ENCODE measurements at regions not wholly inside any gene's neighbourhood (a gene's known extent, or its start where the extent isn't known, plus 50 kb on each side); places are given as distances from the start of the nearest gene placed in this dataset.

GRCh38 chr5:143757116-143757515 is 54.8 kb upstream of the HMHB1 start:
- DNase-seq (ENCODE audit: low read depth in 1 of 2, low spot score in 1 of 2): no peak
- no peak for TF ChIP-seq GABPA (IDR thresholded peaks at IDR 0.05; ENCODE audit: low read depth)
- no peak for TF ChIP-seq SPI1 (IDR thresholded peaks at IDR 0.05; ENCODE audit: borderline replicate concordance, low read depth)
- TF ChIP-seq CTCF (IDR thresholded peaks at IDR 0.05; ENCODE audit: insufficient read depth, low read length): no peak
- TF ChIP-seq POLR2AphosphoS5 (IDR thresholded peaks at IDR 0.05; ENCODE audit: low read depth): no peak
- no peak for TF ChIP-seq REST (IDR thresholded peaks at IDR 0.05; ENCODE audit: insufficient replicate concordance, low read depth)
- Histone ChIP-seq H3K27ac (replicated peaks) (no peak overlapping the region), H3K27me3 (ENCODE audit: insufficient read depth, poor library complexity, severe bottlenecking) (no peaks in the 10 kb centered on the region), H3K4me3 (replicated peaks; ENCODE audit: insufficient read depth, low read length) (no peak overlapping the region)

GRCh38 chr5:143755966-143756365 is 56.0 kb upstream of the HMHB1 start:
- H3K27me3 ChIP-seq (ENCODE audit: insufficient read depth, poor library complexity, severe bottlenecking): no peaks in the 10 kb centered on the region
- DNase-seq (ENCODE audit: low read depth in 1 of 2, low spot score in 1 of 2): no peak
- H3K27ac ChIP-seq (replicated peaks): no peak overlapping the region
- H3K4me3 ChIP-seq (replicated peaks; ENCODE audit: insufficient read depth, low read length): no peak overlapping the region
- TF ChIP-seq REST (IDR thresholded peaks at IDR 0.05; ENCODE audit: insufficient replicate concordance, low read depth) (no peak), CTCF (IDR thresholded peaks at IDR 0.05; ENCODE audit: insufficient read depth, low read length) (no peak), SPI1 (IDR thresholded peaks at IDR 0.05; ENCODE audit: borderline replicate concordance, low read depth) (no peak), POLR2AphosphoS5 (IDR thresholded peaks at IDR 0.05; ENCODE audit: low read depth) (no peak), GABPA (IDR thresholded peaks at IDR 0.05; ENCODE audit: low read depth) (no peak)

- Histone ChIP-seq H3K27me3 (ENCODE audit: insufficient read depth, poor library complexity, severe bottlenecking) (no peaks in the 10 kb centered on the region), H3K4me3 (replicated peaks; ENCODE audit: insufficient read depth, low read length) (no peak overlapping the region), H3K27ac (replicated peaks) (no peak overlapping the region)
- no peak for DNase-seq (ENCODE audit: low read depth in 1 of 2, low spot score in 1 of 2)
- no peak for TF ChIP-seq GABPA (IDR thresholded peaks at IDR 0.05; ENCODE audit: low read depth)
- no peak for TF ChIP-seq SPI1 (IDR thresholded peaks at IDR 0.05; ENCODE audit: borderline replicate concordance, low read depth)
- no peak for TF ChIP-seq REST (IDR thresholded peaks at IDR 0.05; ENCODE audit: insufficient replicate concordance, low read depth)
- no peak for TF ChIP-seq POLR2AphosphoS5 (IDR thresholded peaks at IDR 0.05; ENCODE audit: low read depth)
- TF ChIP-seq CTCF (IDR thresholded peaks at IDR 0.05; ENCODE audit: insufficient read depth, low read length): no peak
Observed at GRCh38 chr5:143752165-143752850, 59.7 kb upstream of the HMHB1 start.

Data from HL-60 (cell line).